Ovary (tissue), 7 donors: ENCODE measurements at regions not wholly inside any gene's neighbourhood (a gene's known extent, or its start where the extent isn't known, plus 50 kb on each side); places are given as distances from the start of the nearest gene placed in this dataset.
A peak's percentile ranks its signal among the peaks of the same experiment; 100 is the strongest.

ENCODE experiments used
- DNase-seq, 5 donors: peaks; one replicate each; pipeline ENCODE4 v3.0.0-alpha.2; 2019 to 2020
- H3K27ac ChIP-seq, 2 donors: fragments of 200-600 bp; one replicate each; pipeline versions ENCODE4 v1.5.1 to v1.8.0; 2019 to 2022
- H3K27me3 ChIP-seq: fragments of 200-600 bp; one replicate; pipeline ENCODE4 v1.8.0; 2022
- H3K36me3 ChIP-seq: fragments of 200-600 bp; sonication (generic); one replicate; pipeline ENCODE4 v1.5.1; 2019
- H3K4me1 ChIP-seq: one replicate; pipeline ENCODE4 v1.8.1; 2013; ENCODE audit warnings: mild to moderate bottlenecking, moderate library complexity; ENCODE audit not compliant: insufficient read depth
- H3K4me3 ChIP-seq: fragments of 200-600 bp; sonication (generic); one replicate; pipeline ENCODE4 v1.5.1; 2017
- H3K9me3 ChIP-seq, 2 donors: fragments of 200-600 bp in 1 of 2; sonication (generic) in 1 of 2; one replicate each; pipeline versions ENCODE4 v1.5.1 to v1.8.1; 2013 to 2019; ENCODE audit warnings: mild to moderate bottlenecking in 1 of 2, moderate library complexity in 1 of 2
- EP300 ChIP-seq: sonication (generic); formaldehyde crosslinking; IDR thresholded peaks from one replicate; pipeline ENCODE4 v1.6.1; 2017; ENCODE audit warnings: antibody characterized with exemption
- POLR2A ChIP-seq: fragments of 450-650 bp; IDR thresholded peaks from one replicate; pipeline ENCODE4 v1.6.1; 2017; ENCODE audit warnings: antibody characterized with exemption, mild to moderate bottlenecking, moderate library complexity
- WGBS, 3 donors: extraction: QIAGEN DNeasy Blood & Tissue Kit in 1 of 3; methylation state at CpG; one replicate each; pipeline versions ENCODE4 v1.1.5 to v1.1.7; 2013 to 2017; 5-methylcytosine and 5-hydroxymethylcytosine counted together
- intact Hi-C, 4 donors: fragments of 100-400 bp; cut with DNase I; formaldehyde crosslinking; loops; one replicate each; pipeline versions ENCODE4 v1.11.0 to v1.15.1; 2022 to 2023
- TF ChIP-seq, protein P1 (sequence below), 3 donors: fragments of 450-650 bp in 2 of 3; fragments of 200-600 bp in 1 of 3; IDR thresholded peaks; one replicate each; pipeline versions ENCODE4 v1.5.1 to v1.8.0; 2016 to 2022; ENCODE audit warnings: antibody characterized with exemption in 3 of 3, mild to moderate bottlenecking in 1 of 3
- donor health status: DM: no; HTN: no; CAD: no; lungs with moderate emphysema.
- donor health status: DM: no; HTN: no; CAD: no.
- donor health status: Bipolar disorder and iron deficiency.
- donor health status: DM: no; HTN: no; CAD: no.
- donor health status: DM: yes; HTN: yes; CAD: no.

DNA sequence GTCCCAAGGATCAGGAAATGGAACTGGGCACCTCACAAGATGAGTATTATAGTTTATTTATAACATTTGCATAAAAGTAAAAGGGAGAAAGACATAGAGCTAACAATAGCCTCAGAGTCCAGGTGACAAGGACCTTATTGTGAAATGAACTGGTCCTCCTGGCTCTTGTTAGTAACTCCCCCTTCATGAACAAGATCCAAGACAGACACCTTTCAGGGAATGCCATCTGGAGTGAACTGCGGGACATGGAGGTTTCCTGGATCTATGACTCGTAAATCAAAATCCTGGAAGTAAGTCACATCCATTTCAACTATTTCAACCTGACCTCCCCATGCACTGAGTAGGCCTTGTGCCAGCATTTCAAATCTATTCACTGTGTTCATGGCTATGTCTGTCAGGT, 129.5 kb upstream of the GAS1 start:
- Histone ChIP-seq H3K4me3 (no peak overlapping the region), H3K4me1 (peaks cover 6% of the 10 kb centered on the region), H3K27me3 (no peaks in the 10 kb centered on the region), H3K27ac (no peak overlapping the region), H3K36me3 (no peaks in the 10 kb centered on the region), H3K9me3 (no peaks in the 10 kb centered on the region)
- 83 to 94% (median 92%) methylated on average over 2 of the region's 2 CpGs for WGBS, 3 donors
- intact Hi-C loops: no loop called here
- TF ChIP-seq, protein P1, sequence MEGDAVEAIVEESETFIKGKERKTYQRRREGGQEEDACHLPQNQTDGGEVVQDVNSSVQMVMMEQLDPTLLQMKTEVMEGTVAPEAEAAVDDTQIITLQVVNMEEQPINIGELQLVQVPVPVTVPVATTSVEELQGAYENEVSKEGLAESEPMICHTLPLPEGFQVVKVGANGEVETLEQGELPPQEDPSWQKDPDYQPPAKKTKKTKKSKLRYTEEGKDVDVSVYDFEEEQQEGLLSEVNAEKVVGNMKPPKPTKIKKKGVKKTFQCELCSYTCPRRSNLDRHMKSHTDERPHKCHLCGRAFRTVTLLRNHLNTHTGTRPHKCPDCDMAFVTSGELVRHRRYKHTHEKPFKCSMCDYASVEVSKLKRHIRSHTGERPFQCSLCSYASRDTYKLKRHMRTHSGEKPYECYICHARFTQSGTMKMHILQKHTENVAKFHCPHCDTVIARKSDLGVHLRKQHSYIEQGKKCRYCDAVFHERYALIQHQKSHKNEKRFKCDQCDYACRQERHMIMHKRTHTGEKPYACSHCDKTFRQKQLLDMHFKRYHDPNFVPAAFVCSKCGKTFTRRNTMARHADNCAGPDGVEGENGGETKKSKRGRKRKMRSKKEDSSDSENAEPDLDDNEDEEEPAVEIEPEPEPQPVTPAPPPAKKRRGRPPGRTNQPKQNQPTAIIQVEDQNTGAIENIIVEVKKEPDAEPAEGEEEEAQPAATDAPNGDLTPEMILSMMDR (IDR thresholded peaks at IDR 0.05): no peak
- TF ChIP-seq EP300 (no peak), POLR2A (no peak)
- DNase-seq: no peak

DNA sequence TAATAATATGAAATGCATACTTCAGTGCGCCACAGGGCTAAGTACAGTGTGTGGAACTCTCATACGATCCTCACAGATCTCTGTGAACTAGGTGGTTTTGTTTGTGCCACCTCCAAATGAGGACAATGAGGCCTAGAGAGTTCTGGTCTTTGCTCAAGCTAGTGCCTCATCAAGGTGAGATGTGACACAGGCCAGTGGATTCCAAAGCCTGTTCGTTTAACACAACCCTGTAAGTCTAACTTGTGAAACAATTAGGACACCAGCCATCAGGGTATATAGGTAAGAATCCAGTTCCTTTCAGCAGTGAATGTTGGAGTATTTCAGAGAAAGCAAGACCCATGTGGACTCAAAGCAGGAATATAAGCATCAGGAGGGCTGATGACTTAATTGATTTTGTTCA, 130.7 kb upstream of the GAS1 start:
- intact Hi-C loops: no loop called here
- Histone ChIP-seq H3K27ac (no peak overlapping the region), H3K4me1 (peaks cover 2% of the 10 kb centered on the region), H3K36me3 (no peaks in the 10 kb centered on the region), H3K27me3 (no peaks in the 10 kb centered on the region), H3K4me3 (no peak overlapping the region), H3K9me3 (no peaks in the 10 kb centered on the region)
- no peak for DNase-seq
- 90 to 97% (median 94%) methylated on average over 3 of the region's 3 CpGs for WGBS, 3 donors
- TF ChIP-seq POLR2A (no peak), EP300 (no peak)
- TF ChIP-seq, protein P1 (IDR thresholded peaks at IDR 0.05): no peak

DNA sequence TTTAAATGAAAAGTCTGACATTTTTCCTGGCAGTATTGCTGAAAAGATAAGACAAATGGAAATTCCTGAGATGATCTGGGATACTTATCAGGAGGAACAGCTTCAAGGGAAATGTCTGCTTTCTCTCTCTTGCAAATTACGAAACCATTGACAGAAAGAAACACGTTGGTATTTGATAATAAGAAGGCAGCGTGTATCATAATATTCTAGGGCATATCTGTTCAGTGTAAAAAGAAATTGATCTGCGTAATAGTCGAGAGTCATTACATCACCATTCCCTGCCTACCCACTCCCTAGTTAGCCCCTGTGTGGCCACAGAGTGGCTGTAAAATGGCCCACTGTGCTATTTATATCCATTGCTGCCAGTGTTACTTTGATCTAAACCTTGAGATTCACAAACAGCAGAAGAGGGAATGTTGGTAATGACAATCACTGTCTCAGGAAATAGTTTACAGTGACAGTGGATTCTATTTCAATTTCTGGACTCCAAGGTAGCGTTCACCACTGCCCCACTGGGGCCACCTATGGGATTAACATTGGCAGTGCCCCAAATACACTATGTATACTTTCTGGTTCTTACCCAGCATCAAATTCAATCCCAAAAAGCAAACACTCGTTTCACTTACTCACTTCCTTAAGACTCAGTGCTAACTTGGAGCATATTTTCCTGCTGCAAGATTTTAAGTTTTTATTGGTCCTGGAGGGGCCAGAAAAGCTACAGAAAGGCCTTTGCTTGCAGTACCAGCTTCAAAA, 133.4 kb upstream of the GAS1 start:
- no peak overlapping the region for H3K4me3 ChIP-seq
- H3K9me3 ChIP-seq: no peaks in the 10 kb centered on the region
- intact Hi-C loops: loop anchor here in 1 of 4 donors (5.0 kb wide), 1 partner anchor 133 kb away; the partner anchor contains the start of gene GAS1
- no peaks in the 10 kb centered on the region for H3K4me1 ChIP-seq
- H3K27me3 ChIP-seq: no peaks in the 10 kb centered on the region
- DNase-seq: no peak
- no peaks in the 10 kb centered on the region for H3K36me3 ChIP-seq
- H3K27ac ChIP-seq: peak overlapping the region in 1 of 2 donors; percentile 25
- TF ChIP-seq EP300 (no peak), POLR2A (no peak)
- TF ChIP-seq, protein P1 (IDR thresholded peaks at IDR 0.05): no peak
- 47 to 58% (median 48%) methylated on average over 7 of the region's 7 CpGs for WGBS, 3 donors

DNA sequence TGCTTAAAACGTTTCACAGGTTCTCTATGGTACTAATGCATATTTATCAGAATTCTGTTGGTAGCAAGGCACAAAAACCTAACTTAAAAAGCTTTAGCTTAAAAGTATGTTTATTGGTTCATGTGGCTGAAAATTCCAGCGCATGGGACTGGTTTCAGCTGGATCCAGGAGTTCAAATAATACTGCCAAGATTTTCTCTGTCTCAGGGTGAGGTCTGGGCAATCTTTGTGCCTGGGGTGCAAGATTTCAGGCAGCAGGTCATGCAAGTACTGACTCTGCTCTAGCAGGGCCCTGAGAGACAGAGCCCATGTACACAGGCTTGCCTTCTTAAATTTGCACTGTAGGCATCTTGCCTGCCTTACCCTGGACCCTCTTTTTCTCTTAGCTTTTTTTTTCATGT, 134.2 kb upstream of the GAS1 start:
- no peak overlapping the region for H3K27ac ChIP-seq

More for the DNA sequence above, 134.2 kb upstream of the GAS1 start:
- H3K9me3 ChIP-seq: no peaks in the 10 kb centered on the region
- H3K4me1 ChIP-seq: no peaks in the 10 kb centered on the region
- TF ChIP-seq POLR2A: no peak
- TF ChIP-seq, protein P1 (IDR thresholded peaks at IDR 0.05): no peak
- no peak for TF ChIP-seq EP300
- WGBS, 3 donors: 51 to 58% (median 53%) methylated on average over 2 of the region's 2 CpGs
- intact Hi-C loops: loop anchor here in 1 of 4 donors (5.0 kb wide), 1 partner anchor 134 kb away; the partner anchor contains the start of gene GAS1
- no peak overlapping the region for H3K4me3 ChIP-seq
- no peaks in the 10 kb centered on the region for H3K27me3 ChIP-seq
- H3K36me3 ChIP-seq: no peaks in the 10 kb centered on the region
- no peak for DNase-seq
